ENCODE measurements at regions not wholly inside any gene's neighbourhood (a gene's known extent, or its start where the extent isn't known, plus 50 kb on each side); places are given as distances from the start of the nearest gene placed in this dataset.

DNA sequence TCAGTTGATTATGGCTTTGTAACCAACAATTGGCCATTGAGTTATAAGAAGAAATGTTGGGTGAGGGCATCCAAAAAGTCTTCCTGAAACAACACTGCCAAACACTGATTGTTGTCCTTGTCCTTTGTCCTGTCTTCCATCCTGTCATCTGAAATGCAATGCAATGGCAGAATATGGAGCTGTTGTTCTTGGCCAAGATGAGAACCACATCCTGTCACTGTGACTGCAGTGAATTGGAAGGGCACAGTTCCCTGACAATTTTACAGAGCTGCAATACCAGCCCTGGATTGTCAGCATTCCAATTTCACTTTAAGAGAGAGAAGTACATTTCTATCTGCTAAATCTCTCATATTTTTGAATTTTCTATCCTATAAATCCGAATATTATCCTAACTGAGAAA, 613.3 kb downstream of the FLRT2 start:
- no peaks in the 10 kb centered on the region for H3K27me3 Mint-ChIP-seq (ENCODE audit: low read depth, unreplicated experiment)
- H3K4me3 Mint-ChIP-seq (ENCODE audit: unreplicated experiment) = no peak overlapping the region
- H3K9me3 ChIP-seq (ENCODE audit: insufficient read depth, low read depth, low read length) = no peaks in the 10 kb centered on the region

DNA sequence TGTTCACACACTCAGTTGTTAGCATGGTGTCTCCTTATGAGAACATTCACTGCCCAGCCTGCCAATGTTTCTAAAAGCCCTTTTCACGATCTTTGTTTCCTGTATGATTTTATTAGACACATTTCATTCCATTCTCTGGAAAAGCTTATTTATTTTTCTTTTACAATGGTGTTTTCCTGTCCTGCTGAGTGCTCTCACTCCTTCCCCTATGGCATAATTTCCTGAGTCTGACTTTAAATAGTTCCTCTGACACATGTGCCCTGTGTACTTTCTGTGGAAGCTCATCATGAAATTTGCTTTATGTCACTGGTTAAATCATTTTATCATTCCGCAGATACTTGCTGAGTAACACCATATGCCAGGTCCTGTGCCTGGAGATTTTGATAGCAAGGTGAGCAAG, 612.0 kb downstream of the FLRT2 start:
- H3K4me2 ChIP-seq (ENCODE audit: low read length) = no peak overlapping the region
- H3K27ac Mint-ChIP-seq (ENCODE audit: unreplicated experiment) = no peak overlapping the region
- H3K27me3 Mint-ChIP-seq (ENCODE audit: low read depth, unreplicated experiment) = no peaks in the 10 kb centered on the region
- H3K9me3 ChIP-seq (ENCODE audit: insufficient read depth, low read depth, low read length) = no peaks in the 10 kb centered on the region
- no peaks in the 10 kb centered on the region for H3K36me3 Mint-ChIP-seq (ENCODE audit: low read depth, unreplicated experiment)
- no peaks in the 10 kb centered on the region for H4K20me1 ChIP-seq (ENCODE audit: insufficient read depth, low read length)
- H3K4me3 ChIP-seq (ENCODE audit: insufficient read depth, low read depth, low read length) = no peak overlapping the region
- no peak overlapping the region for H3K9ac ChIP-seq (ENCODE audit: low read length)
- no peak for TF ChIP-seq EZH2 (IDR thresholded peaks at IDR 0.05; ENCODE audit: insufficient read depth, low read length)
- TF ChIP-seq, protein P1, sequence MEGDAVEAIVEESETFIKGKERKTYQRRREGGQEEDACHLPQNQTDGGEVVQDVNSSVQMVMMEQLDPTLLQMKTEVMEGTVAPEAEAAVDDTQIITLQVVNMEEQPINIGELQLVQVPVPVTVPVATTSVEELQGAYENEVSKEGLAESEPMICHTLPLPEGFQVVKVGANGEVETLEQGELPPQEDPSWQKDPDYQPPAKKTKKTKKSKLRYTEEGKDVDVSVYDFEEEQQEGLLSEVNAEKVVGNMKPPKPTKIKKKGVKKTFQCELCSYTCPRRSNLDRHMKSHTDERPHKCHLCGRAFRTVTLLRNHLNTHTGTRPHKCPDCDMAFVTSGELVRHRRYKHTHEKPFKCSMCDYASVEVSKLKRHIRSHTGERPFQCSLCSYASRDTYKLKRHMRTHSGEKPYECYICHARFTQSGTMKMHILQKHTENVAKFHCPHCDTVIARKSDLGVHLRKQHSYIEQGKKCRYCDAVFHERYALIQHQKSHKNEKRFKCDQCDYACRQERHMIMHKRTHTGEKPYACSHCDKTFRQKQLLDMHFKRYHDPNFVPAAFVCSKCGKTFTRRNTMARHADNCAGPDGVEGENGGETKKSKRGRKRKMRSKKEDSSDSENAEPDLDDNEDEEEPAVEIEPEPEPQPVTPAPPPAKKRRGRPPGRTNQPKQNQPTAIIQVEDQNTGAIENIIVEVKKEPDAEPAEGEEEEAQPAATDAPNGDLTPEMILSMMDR (IDR thresholded peaks at IDR 0.05; ENCODE audit: insufficient read depth, low read depth, low read length) = no peak
- no peaks in the 10 kb centered on the region for H3K4me1 Mint-ChIP-seq (ENCODE audit: low read depth, unreplicated experiment)
- H2AFZ ChIP-seq (ENCODE audit: low read depth, low read length) = no peak overlapping the region
- no peaks in the 10 kb centered on the region for H3K36me3 ChIP-seq (ENCODE audit: insufficient read depth, low read length)
- no peak overlapping the region for H3K27ac ChIP-seq (ENCODE audit: low read depth, low read length)
- H3K27me3 ChIP-seq (ENCODE audit: insufficient read depth, low read length) = no peaks in the 10 kb centered on the region
- FAIRE-seq = no peak
- no peaks in the 10 kb centered on the region for H3K9me3 Mint-ChIP-seq (ENCODE audit: unreplicated experiment)
- DNase-seq (ENCODE audit: low read depth) = no peak
- H3K4me3 Mint-ChIP-seq (ENCODE audit: unreplicated experiment) = no peak overlapping the region
- no peaks in the 10 kb centered on the region for H3K4me1 ChIP-seq (ENCODE audit: insufficient read depth, low read length)
- no peaks in the 10 kb centered on the region for H3K79me2 ChIP-seq (ENCODE audit: insufficient read depth, low read length)

More for the DNA sequence above, 613.3 kb downstream of the FLRT2 start:
- Histone ChIP-seq H4K20me1 (ENCODE audit: insufficient read depth, low read length) (no peaks in the 10 kb centered on the region), H3K4me1 (ENCODE audit: insufficient read depth, low read length) (no peaks in the 10 kb centered on the region), H3K36me3 (ENCODE audit: insufficient read depth, low read length) (no peaks in the 10 kb centered on the region), H3K4me3 (ENCODE audit: insufficient read depth, low read depth, low read length) (no peak overlapping the region), H3K9ac (ENCODE audit: low read length) (no peak overlapping the region), H3K27ac (ENCODE audit: low read depth, low read length) (no peak overlapping the region), H3K79me2 (ENCODE audit: insufficient read depth, low read length) (no peaks in the 10 kb centered on the region), H3K27me3 (ENCODE audit: insufficient read depth, low read length) (no peaks in the 10 kb centered on the region), H2AFZ (ENCODE audit: low read depth, low read length) (no peak overlapping the region), H3K4me2 (ENCODE audit: low read length) (no peak overlapping the region)
- H3K9me3 Mint-ChIP-seq (ENCODE audit: unreplicated experiment) = no peaks in the 10 kb centered on the region
- H3K4me1 Mint-ChIP-seq (ENCODE audit: low read depth, unreplicated experiment) = no peaks in the 10 kb centered on the region
- FAIRE-seq (no peak), DNase-seq (ENCODE audit: low read depth) (no peak)
- TF ChIP-seq, protein P1 (IDR thresholded peaks at IDR 0.05; ENCODE audit: insufficient read depth, low read depth, low read length) = no peak
- no peak for TF ChIP-seq EZH2 (IDR thresholded peaks at IDR 0.05; ENCODE audit: insufficient read depth, low read length)
- H3K36me3 Mint-ChIP-seq (ENCODE audit: low read depth, unreplicated experiment) = no peaks in the 10 kb centered on the region
- H3K27ac Mint-ChIP-seq (ENCODE audit: unreplicated experiment) = no peak overlapping the region

DNA sequence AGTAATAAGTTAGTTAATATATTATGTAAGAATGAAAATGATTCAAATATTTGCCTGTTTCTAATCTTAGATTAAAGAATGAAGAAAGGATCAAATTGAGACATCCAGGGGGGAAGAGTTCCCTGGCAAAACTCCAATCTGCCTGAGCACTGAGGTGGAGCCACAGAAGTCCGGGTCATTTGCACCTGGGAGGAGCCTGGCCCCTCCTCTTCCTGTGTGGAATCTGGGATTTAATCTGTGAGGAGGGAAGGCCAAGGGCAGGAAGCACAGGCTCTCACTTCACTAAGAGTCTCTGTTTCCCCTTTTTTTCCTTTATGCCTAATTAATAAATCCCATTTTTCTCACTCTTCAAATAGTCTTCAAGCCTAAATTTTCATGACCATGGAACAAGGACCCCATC, 599.5 kb downstream of the FLRT2 start:
- Histone ChIP-seq H4K20me1 (ENCODE audit: insufficient read depth, low read length) (no peaks in the 10 kb centered on the region), H3K4me1 (ENCODE audit: insufficient read depth, low read length) (no peaks in the 10 kb centered on the region), H2AFZ (ENCODE audit: low read depth, low read length) (no peak overlapping the region), H3K4me2 (ENCODE audit: low read length) (no peak overlapping the region), H3K9ac (ENCODE audit: low read length) (no peak overlapping the region), H3K4me3 (ENCODE audit: insufficient read depth, low read depth, low read length) (no peak overlapping the region), H3K27me3 (ENCODE audit: insufficient read depth, low read length) (no peaks in the 10 kb centered on the region), H3K9me3 (ENCODE audit: insufficient read depth, low read depth, low read length) (no peaks in the 10 kb centered on the region), H3K27ac (ENCODE audit: low read depth, low read length) (no peak overlapping the region), H3K36me3 (ENCODE audit: insufficient read depth, low read length) (no peaks in the 10 kb centered on the region), H3K79me2 (ENCODE audit: insufficient read depth, low read length) (no peaks in the 10 kb centered on the region)
- DNase-seq (ENCODE audit: low read depth) (no peak), FAIRE-seq (no peak)
- Mint-ChIP-seq H3K4me3 (ENCODE audit: unreplicated experiment) (no peak overlapping the region), H3K27ac (ENCODE audit: unreplicated experiment) (no peak overlapping the region), H3K9me3 (ENCODE audit: unreplicated experiment) (no peaks in the 10 kb centered on the region), H3K4me1 (ENCODE audit: low read depth, unreplicated experiment) (no peaks in the 10 kb centered on the region), H3K27me3 (ENCODE audit: low read depth, unreplicated experiment) (no peaks in the 10 kb centered on the region), H3K36me3 (ENCODE audit: low read depth, unreplicated experiment) (no peaks in the 10 kb centered on the region)
- TF ChIP-seq EZH2 (IDR thresholded peaks at IDR 0.05; ENCODE audit: insufficient read depth, low read length) = no peak
- TF ChIP-seq, protein P1 (IDR thresholded peaks at IDR 0.05; ENCODE audit: insufficient read depth, low read depth, low read length) = no peak
